ENCODE measurements at regions not wholly inside any gene's neighbourhood (a gene's known extent, or its start where the extent isn't known, plus 50 kb on each side); places are given as distances from the start of the nearest gene placed in this dataset.

GRCh38 chr11:32312865-32313403, 122.4 kb downstream of the WT1 start:
- TF ChIP-seq, protein P1, sequence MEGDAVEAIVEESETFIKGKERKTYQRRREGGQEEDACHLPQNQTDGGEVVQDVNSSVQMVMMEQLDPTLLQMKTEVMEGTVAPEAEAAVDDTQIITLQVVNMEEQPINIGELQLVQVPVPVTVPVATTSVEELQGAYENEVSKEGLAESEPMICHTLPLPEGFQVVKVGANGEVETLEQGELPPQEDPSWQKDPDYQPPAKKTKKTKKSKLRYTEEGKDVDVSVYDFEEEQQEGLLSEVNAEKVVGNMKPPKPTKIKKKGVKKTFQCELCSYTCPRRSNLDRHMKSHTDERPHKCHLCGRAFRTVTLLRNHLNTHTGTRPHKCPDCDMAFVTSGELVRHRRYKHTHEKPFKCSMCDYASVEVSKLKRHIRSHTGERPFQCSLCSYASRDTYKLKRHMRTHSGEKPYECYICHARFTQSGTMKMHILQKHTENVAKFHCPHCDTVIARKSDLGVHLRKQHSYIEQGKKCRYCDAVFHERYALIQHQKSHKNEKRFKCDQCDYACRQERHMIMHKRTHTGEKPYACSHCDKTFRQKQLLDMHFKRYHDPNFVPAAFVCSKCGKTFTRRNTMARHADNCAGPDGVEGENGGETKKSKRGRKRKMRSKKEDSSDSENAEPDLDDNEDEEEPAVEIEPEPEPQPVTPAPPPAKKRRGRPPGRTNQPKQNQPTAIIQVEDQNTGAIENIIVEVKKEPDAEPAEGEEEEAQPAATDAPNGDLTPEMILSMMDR (IDR thresholded peaks at IDR 0.05; ENCODE audit: insufficient read depth, low read length, severe bottlenecking) = peak; percentile 59
- no peak overlapping the region for H3K4me3 ChIP-seq (ENCODE audit: low read depth, low read length)
- FAIRE-seq = peak; percentile 23
- DNase-seq (ENCODE audit: low read depth) = peak; percentile 76
- no peaks in the 10 kb centered on the region for H3K27me3 ChIP-seq (ENCODE audit: control insufficient read depth, insufficient read depth, low read length)
- H3K36me3 ChIP-seq (ENCODE audit: control insufficient read depth, insufficient read depth, low read length) = no peaks in the 10 kb centered on the region

DNA sequence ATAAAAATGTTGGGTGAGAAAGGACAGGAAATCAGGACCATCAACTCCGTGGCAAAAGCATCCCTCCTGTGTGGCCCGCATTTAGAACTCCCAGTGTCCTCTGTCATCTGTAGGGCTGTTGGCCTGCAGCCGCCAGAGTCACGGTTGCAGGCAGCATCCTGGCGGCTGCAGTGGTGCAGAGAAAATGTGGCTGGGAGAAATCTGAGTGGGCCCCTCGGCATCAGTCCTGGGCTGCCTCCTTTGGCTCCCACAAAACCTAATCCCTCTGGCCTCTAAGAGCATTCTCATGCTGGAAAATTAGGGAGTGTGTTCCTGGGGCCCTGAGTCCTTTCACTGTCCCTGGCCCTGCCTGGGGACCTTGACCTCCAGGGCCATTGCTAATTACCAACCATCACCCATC, 121.9 kb downstream of the WT1 start:
- FAIRE-seq (no peak), DNase-seq (ENCODE audit: low read depth) (no peak)
- no peaks in the 10 kb centered on the region for H3K36me3 ChIP-seq (ENCODE audit: control insufficient read depth, insufficient read depth, low read length)
- TF ChIP-seq, protein P1 (IDR thresholded peaks at IDR 0.05; ENCODE audit: insufficient read depth, low read length, severe bottlenecking) = no peak
- no peaks in the 10 kb centered on the region for H3K27me3 ChIP-seq (ENCODE audit: control insufficient read depth, insufficient read depth, low read length)
- H3K4me3 ChIP-seq (ENCODE audit: low read depth, low read length) = no peak overlapping the region

DNA sequence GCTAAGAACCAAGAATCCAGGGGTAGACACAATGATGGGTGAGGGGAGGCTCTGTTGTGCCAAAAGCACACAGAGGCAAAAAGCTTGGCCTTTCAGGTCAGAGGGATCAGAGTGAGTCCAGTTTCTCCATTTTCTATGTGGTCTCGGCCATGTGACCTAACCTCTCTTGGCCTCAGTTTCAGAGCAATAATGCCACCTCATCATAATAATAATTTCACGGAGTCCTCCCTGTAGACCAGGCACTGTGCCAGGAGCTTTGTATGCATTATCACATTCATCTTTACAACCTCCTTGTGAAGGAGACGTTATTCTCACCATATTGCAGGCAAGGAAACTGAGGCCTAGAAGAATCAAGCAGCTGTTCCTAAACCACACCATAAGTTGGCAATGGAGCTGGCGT, 120.2 kb downstream of the WT1 start:
- no peaks in the 10 kb centered on the region for H3K36me3 ChIP-seq (ENCODE audit: control insufficient read depth, insufficient read depth, low read length)
- H3K27me3 ChIP-seq (ENCODE audit: control insufficient read depth, insufficient read depth, low read length) = no peaks in the 10 kb centered on the region
- H3K4me3 ChIP-seq (ENCODE audit: low read depth, low read length) = no peak overlapping the region
- DNase-seq (ENCODE audit: low read depth) (no peak), FAIRE-seq (peak; percentile 83)
- TF ChIP-seq, protein P1 (IDR thresholded peaks at IDR 0.05; ENCODE audit: insufficient read depth, low read length, severe bottlenecking) = no peak

- no peaks in the 10 kb centered on the region for H3K36me3 ChIP-seq (ENCODE audit: control insufficient read depth, insufficient read depth, low read length)
- FAIRE-seq = no peak
- no peak overlapping the region for H3K4me3 ChIP-seq (ENCODE audit: low read depth, low read length)
- TF ChIP-seq, protein P1 (IDR thresholded peaks at IDR 0.05; ENCODE audit: insufficient read depth, low read length, severe bottlenecking) = no peak
- DNase-seq (ENCODE audit: low read depth) = no peak
- H3K27me3 ChIP-seq (ENCODE audit: control insufficient read depth, insufficient read depth, low read length) = no peaks in the 10 kb centered on the region
Observed at GRCh38 chr11:32316232-32316631, 119.1 kb downstream of the WT1 start.

GRCh38 chr11:32316858-32317642, 118.3 kb downstream of the WT1 start:
- no peaks in the 10 kb centered on the region for H3K27me3 ChIP-seq (ENCODE audit: control insufficient read depth, insufficient read depth, low read length)
- H3K4me3 ChIP-seq (ENCODE audit: low read depth, low read length) = no peak overlapping the region
- TF ChIP-seq, protein P1 (IDR thresholded peaks at IDR 0.05; ENCODE audit: insufficient read depth, low read length, severe bottlenecking) = no peak
- no peaks in the 10 kb centered on the region for H3K36me3 ChIP-seq (ENCODE audit: control insufficient read depth, insufficient read depth, low read length)
- no peak for DNase-seq (ENCODE audit: low read depth)
- no peak for FAIRE-seq

Data from bronchial epithelial cell (primary cell).